NCI-H524 (cell line): ENCODE measurements at regions not wholly inside any gene's neighbourhood (a gene's known extent, or its start where the extent isn't known, plus 50 kb on each side); places are given as distances from the start of the nearest gene placed in this dataset.
A peak's percentile ranks its signal among the peaks of the same experiment; 100 is the strongest.

Source experiments
- DNase-seq, 2 experiments: peaks; one replicate each; lab custom pipeline; 2025; lab: John Stamatoyannopoulos, UW

DNA sequence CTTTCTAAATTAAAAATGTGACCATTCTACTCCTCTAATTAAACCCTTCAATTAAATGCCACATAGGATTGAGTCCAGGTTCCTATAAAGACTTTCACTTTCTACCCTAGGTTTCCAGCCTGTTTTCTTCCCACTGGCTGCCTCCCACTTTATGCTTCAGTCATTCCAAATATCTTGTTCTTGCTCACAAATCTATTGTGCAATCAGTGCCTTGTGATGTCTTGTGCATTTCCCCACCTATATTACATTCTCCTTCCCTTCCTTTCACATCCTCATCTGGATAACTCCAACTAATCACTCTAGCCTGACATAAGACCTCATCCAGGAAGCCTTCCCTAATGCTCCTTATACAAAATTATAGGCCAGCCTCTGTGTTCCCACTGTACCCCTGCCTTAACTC is 281.7 kb upstream of the LRATD1 start:
- peak in 1 of 2 experiments; percentile 57 for DNase-seq

DNA sequence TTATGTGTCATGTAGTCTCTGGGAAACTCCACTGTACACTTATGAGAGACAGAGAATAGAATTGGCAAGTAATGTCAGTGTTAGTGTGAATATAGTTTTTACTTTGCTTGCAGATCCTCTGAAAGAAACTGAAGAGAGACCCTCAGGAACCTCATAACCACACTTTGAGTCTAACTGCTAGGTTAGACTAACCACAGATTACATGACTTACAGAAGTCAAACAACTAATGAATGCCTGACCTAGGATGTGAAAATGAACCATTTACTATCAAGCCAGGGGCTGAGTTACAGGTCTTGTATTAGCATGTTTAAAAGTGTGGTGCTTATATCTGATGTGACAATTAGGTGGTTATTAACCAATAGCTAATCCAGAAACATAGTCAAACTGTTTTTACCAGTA is 280.4 kb upstream of the LRATD1 start:
- DNase-seq: no peak

DNA sequence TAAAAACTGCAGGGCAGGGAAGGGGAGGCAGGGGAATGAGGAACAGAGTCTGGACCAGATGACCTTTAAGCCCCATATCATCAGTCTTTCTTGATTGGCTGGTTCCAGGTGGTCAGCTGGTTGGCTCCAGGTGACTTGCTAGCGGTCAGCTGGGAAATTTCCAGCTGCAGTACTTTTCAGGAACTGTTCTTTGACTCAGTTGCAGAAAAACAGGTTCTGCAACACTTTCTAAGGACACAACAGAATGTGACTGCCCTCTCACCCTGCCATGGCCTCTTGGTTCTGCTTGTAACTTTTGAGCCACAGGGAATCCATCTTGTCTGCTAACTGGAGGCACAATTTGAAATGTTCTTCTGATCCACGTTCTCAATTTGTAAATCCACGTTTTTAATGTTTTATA is 278.3 kb upstream of the LRATD1 start:
- DNase-seq: no peak

DNA sequence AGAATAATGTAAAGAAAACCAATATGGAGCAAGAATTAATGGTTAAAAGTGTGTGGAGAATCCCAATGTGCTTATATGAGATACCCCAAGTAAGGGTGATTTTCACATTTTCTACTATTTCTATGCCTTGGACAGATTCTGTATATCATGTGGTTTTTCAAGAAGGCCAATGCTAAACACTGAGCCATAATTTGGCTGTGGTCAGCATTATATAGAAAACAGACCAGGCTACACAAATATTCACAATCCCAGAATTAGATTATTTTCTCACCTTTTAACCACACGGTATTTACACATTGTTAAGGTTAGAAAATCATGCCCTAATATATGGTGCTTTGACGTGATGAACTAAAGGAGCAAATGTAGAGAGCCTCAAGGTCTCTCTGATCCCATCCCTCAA is 277.4 kb upstream of the LRATD1 start:
- DNase-seq: no peak

- no peak for DNase-seq
Measured at GRCh38 chr2:14358339-14358738, 274.2 kb upstream of the LRATD1 start.

GRCh38 chr2:14358774-14359173 is 273.7 kb upstream of the LRATD1 start:
- no peak for DNase-seq

DNA sequence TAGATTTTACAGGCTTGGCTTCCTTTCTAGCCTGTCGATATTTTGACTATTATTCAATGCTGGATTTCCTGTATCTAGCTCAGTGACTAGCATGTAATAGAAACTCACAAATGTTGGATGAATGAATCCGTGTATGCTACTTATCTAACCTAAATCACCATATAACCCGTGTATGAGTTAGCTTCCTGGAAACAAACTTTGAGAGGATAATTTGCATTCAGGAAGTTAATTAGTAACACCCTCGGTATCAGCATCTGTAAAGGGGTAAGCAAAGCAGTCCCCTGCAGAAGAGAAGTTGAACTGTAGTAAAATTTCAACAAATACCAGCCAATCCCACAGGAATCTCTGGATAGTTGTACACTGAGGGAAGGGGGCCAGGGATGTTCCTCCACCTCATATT is 269.4 kb upstream of the LRATD1 start:
- DNase-seq: no peak

DNA sequence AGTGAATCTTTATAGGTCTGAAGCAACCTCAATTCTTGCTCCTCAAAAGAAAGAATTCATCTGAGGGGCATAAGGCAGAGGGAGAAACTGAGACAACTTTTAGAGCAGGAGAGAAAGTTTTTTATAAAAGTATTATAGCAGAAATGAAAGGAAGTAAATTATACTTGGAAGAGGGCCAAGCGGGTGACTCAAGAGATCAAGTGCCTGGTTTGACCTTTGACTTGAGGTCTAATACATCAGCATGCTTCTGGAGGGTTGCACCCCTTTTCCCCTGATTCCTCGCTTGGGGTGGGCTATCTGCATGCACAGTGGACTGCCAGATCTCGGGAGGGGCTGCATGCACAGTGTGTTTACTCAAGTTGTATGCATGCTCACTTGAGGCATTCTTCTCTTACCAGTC is 268.5 kb upstream of the LRATD1 start:
- DNase-seq: no peak

DNA sequence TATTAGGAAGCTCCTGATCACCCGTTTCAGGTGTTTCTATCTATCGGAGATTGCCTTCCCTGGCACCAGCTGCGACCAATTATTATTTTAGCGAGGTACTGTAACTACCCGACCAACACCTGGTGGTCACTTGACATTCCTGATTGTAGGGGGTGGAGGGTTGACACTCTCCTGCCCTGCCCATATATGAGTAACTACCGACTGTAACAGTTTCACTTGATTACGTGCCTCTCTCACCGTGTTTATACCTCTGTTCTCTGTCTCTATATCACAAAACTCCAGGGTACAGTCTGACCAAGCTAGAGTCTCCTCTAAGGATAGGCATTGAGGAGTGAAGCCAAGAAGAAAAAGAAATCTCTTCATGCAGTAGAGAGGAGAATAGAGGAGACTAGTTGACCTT is 268.0 kb upstream of the LRATD1 start:
- DNase-seq: no peak

DNA sequence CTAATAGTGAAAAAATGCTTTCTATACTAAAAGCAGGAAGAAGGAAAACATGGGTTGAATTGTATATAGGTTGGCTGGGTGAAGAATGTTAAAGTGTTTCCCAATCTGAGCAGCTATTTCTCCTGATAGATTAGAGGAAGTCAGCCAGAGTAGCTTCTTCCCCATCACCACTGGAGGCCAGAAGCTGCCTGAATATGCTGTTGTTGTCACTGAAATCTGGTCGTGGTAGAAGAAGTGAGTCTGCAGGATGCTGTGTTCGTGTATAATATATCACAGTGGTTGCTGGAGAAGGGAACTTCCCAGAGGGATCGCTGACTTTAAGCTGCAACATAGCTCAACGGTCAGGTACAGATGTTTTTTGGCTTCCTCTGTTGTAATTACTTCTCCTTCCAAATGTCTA is 247.5 kb upstream of the LRATD1 start:
- peak in 1 of 2 experiments; percentile 43 for DNase-seq

DNA sequence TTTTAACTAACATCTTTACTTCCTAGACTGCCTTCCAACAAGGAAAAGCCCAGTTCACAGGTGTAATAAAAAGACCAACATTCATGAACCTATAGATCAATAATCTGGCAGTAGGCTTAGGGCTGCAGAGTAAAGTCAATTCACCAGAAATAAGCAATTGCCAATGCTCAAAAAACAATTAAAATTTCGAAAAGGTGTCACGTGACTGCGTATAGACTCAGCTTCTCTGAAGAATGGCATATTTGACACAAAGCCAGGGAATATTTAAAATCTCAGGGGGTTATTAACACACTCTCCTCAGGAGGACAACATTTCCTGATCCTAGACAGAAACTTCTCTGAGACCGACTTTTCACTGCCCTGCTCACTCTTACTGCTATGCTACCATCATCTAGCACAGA is 245.2 kb upstream of the LRATD1 start:
- DNase-seq: no peak

GRCh38 chr2:14388724-14389123 is 243.8 kb upstream of the LRATD1 start:
- no peak for DNase-seq

GRCh38 chr2:14396533-14397083 is 235.9 kb upstream of the LRATD1 start:
- DNase-seq: no peak

DNA sequence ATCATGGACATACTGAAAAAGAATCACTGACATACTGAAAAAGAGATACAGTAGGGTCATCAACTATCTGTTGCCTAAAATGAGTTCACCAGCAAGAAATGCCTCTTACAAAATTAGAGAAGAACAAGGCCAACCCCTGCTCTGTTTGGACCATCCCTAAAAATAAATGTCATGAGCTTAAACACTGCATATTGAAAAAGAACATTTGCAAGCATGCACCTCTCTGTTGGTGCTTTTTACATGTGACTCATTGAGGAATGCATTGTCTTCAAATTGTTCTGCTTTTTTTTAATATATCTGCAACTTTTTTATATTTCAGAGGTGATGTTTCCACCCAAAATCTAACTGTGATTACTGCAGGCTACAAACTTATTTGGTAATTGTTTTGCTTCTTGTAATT is 233.9 kb upstream of the LRATD1 start:
- no peak for DNase-seq

DNA sequence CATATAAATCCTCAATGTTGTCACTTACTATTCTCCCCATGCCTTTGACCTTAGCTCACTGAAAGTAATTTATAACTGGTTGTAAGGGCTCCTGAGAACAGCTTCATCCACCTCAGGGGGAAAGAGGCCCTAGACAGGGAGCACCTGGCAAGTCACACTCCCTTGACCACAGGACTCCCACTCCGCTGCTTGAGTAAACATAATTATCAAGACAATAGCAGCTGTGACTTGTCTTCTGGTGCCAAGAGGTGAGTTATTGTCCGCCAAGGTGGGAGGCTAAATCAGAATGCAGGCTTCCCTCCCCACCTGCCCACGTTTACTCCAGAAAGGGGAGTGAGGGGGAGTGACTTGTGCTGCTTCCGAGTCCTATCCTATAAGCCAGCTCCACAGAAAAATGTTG is 230.6 kb upstream of the LRATD1 start:
- no peak for DNase-seq

DNA sequence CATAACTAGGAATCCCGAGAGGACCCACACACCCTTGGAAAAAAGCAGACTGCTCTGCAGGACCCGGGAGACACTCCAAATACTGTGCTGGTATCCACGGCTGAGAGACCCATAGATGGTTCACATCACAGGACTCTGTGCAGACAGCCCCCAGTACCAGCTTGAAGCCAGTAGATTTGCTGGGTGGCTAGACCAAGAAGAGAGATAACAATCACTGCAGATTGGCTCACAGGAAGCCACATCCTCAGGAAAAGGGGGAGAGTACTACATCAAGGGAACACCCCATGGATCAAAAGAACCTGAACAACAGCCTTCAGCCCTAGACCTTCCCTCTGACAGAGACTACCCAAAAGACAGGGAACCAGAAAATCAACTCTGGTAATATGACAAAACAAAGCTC is 223.8 kb upstream of the LRATD1 start:
- no peak for DNase-seq

DNA sequence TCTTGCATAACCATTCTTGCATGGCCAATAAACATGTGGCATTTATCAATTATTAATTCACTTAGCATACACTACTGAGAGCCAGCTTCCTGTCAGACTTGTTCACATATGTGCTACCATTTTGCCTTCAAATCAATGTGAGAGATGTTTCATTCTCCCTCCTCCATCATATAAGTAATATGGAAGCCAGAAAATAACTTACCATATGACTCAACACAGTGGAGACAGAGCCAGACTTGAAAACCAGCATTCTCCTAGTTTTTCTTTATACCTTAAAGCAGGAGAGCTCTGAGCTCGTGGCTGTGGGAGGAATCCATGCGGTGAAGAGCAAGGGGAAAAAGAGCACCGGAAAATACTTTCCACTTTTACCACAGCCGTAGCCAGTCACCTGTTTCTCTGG is 215.0 kb upstream of the LRATD1 start:
- no peak for DNase-seq

GRCh38 chr2:14418115-14418514 is 214.4 kb upstream of the LRATD1 start:
- no peak for DNase-seq

- DNase-seq: no peak
Measured at GRCh38 chr2:14420851-14421250, 211.7 kb upstream of the LRATD1 start.

DNA sequence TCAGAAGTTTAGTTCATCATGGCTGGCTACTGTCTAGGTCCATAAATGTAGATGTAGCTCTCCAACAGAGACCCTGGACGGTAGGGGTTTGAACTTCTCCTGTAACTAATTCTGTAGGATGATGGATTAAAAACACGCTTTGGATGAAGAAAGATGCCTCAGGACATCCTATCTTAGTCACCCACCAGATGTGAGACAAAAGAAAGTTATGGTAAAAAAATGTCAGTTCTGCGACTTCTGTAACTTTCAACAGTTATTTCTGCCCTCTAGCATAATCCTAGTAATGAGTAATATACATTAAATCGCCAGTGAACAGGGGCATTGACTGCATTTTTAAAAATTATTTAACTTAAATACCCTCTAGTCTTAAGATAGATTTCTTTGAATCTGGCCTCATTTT is 210.1 kb upstream of the LRATD1 start:
- DNase-seq: no peak

- DNase-seq: no peak
Measured at GRCh38 chr2:14423145-14423906, 209.2 kb upstream of the LRATD1 start.

- DNase-seq: no peak
Measured at GRCh38 chr2:14424478-14425390, 207.8 kb upstream of the LRATD1 start.

DNA sequence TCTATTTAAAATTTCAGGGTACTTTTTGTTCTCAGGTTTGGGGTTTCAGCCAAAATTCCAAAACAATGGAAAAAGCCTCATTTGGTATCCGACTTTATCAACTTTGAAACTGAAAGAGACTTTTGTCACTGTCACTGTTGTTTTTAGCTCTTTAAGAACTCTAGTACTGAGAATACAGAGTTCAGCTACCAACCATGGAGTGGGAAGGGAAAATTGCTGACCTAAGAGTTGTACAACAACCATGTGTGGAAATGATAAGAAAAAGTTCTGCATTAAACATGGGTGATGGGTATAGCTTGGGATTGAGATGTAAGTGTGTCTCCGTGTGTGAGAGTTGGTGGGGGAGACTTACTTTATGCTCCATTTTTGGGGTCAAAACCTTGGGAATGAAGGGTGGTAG is 206.6 kb upstream of the LRATD1 start:
- DNase-seq: no peak
